ENCODE measurements at regions not wholly inside any gene's neighbourhood (a gene's known extent, or its start where the extent isn't known, plus 50 kb on each side); places are given as distances from the start of the nearest gene placed in this dataset.

GRCh38 chr2:126527836-126528490 is 128.0 kb upstream of the GYPC start:
- peak; percentile 34 for DNase-seq (ENCODE audit: low read depth in 1 of 2, low spot score in 1 of 2)

GRCh38 chr2:126531029-126531428 is 124.9 kb upstream of the GYPC start:
- no peak for DNase-seq (ENCODE audit: low read depth in 1 of 2, low spot score in 1 of 2)

- DNase-seq (ENCODE audit: low read depth in 1 of 2, low spot score in 1 of 2), result no peak
Observed at GRCh38 chr2:126534478-126534877, 121.5 kb upstream of the GYPC start.

GRCh38 chr2:126535408-126535807 is 120.5 kb upstream of the GYPC start:
- DNase-seq (ENCODE audit: low read depth in 1 of 2, low spot score in 1 of 2), result no peak

GRCh38 chr2:126536605-126537200 is 119.3 kb upstream of the GYPC start:
- DNase-seq (ENCODE audit: low read depth in 1 of 2, low spot score in 1 of 2), result no peak

GRCh38 chr2:126539101-126539500 is 116.9 kb upstream of the GYPC start:
- no peak for DNase-seq (ENCODE audit: low read depth in 1 of 2, low spot score in 1 of 2)

GRCh38 chr2:126542247-126542646 is 113.7 kb upstream of the GYPC start:
- no peak for DNase-seq (ENCODE audit: low read depth in 1 of 2, low spot score in 1 of 2)

GRCh38 chr2:126543081-126543480 is 112.9 kb upstream of the GYPC start:
- no peak for DNase-seq (ENCODE audit: low read depth in 1 of 2, low spot score in 1 of 2)

GRCh38 chr2:126558029-126558428 is 97.9 kb upstream of the GYPC start:
- DNase-seq (ENCODE audit: low read depth in 1 of 2, low spot score in 1 of 2), result no peak

- DNase-seq (ENCODE audit: low read depth in 1 of 2, low spot score in 1 of 2), result no peak
Observed at GRCh38 chr2:126568734-126569133, 87.2 kb upstream of the GYPC start.

- no peak for DNase-seq (ENCODE audit: low read depth in 1 of 2, low spot score in 1 of 2)
Observed at GRCh38 chr2:126571403-126571802, 84.6 kb upstream of the GYPC start.

- no peak for DNase-seq (ENCODE audit: low read depth in 1 of 2, low spot score in 1 of 2)
Observed at GRCh38 chr2:126575631-126576030, 80.3 kb upstream of the GYPC start.

GRCh38 chr2:126579868-126580267 is 76.1 kb upstream of the GYPC start:
- DNase-seq (ENCODE audit: low read depth in 1 of 2, low spot score in 1 of 2), result no peak

- DNase-seq (ENCODE audit: low read depth in 1 of 2, low spot score in 1 of 2), result no peak
Observed at GRCh38 chr2:126586317-126586716, 69.6 kb upstream of the GYPC start.

GRCh38 chr2:126599062-126599461 is 56.9 kb upstream of the GYPC start:
- DNase-seq (ENCODE audit: low read depth in 1 of 2, low spot score in 1 of 2), result no peak

GRCh38 chr2:126600742-126601141 is 55.2 kb upstream of the GYPC start:
- DNase-seq (ENCODE audit: low read depth in 1 of 2, low spot score in 1 of 2), result no peak

GRCh38 chr2:126602334-126602733 is 53.6 kb upstream of the GYPC start:
- no peak for DNase-seq (ENCODE audit: low read depth in 1 of 2, low spot score in 1 of 2)

Data from activated T-helper 1 cell treated with anti-CD3 and anti-CD28 coated beads, Interleukin-2, amount 50 U/mL, for 16 hours (primary cell).